WERI-Rb-1 (cell line): ENCODE measurements at regions not wholly inside any gene's neighbourhood (a gene's known extent, or its start where the extent isn't known, plus 50 kb on each side); places are given as distances from the start of the nearest gene placed in this dataset.

Experiments
- DNase-seq: peaks from one replicate; pipeline ENCODE4 v3.0.0-alpha.2; 2020
- H3K27ac ChIP-seq: fragments of 250-450 bp; sonication (Bioruptor Pico); 2 replicates; pipeline ENCODE4 v1.5.1; 2020; ENCODE audit warnings: mild to moderate bottlenecking, moderate library complexity
- H3K27me3 ChIP-seq: fragments of 250-450 bp; sonication (Bioruptor Pico); 2 replicates; pipeline ENCODE4 v1.5.1; 2021; ENCODE audit warnings: mild to moderate bottlenecking, low read depth, moderate library complexity; ENCODE audit not compliant: insufficient read depth, severe bottlenecking
- H3K36me3 ChIP-seq: fragments of 250-450 bp; sonication (Bioruptor Pico); 2 replicates; pipeline ENCODE4 v1.5.1; 2020; ENCODE audit warnings: mild to moderate bottlenecking, moderate library complexity
- H3K4me3 ChIP-seq: 2 replicates; pipeline ENCODE4 v1.5.1; 2011; ENCODE audit warnings: low read depth, mild to moderate bottlenecking, control low read depth, low read length
- H3K9me3 ChIP-seq: fragments of 250-450 bp; sonication (Bioruptor Pico); 2 replicates; pipeline ENCODE4 v1.5.1; 2021; ENCODE audit warnings: mild to moderate bottlenecking, moderate library complexity; ENCODE audit not compliant: severe bottlenecking
- CTCF ChIP-seq: IDR thresholded peaks from 2 replicates; pipeline ENCODE4 v1.5.1; 2011; ENCODE audit warnings: low read depth, mild to moderate bottlenecking, control low read depth, inconsistent platforms, low read length

GRCh38 chr10:117674201-117674600, 131.7 kb downstream of the EMX2 start:
- Histone ChIP-seq H3K27me3 (peaks cover 11% of the 10 kb centered on the region), H3K36me3 (no peaks in the 10 kb centered on the region), H3K4me3 (no peak overlapping the region), H3K9me3 (no peaks in the 10 kb centered on the region), H3K27ac (no peak overlapping the region)
- no peak for DNase-seq
- TF ChIP-seq CTCF: no peak

DNA sequence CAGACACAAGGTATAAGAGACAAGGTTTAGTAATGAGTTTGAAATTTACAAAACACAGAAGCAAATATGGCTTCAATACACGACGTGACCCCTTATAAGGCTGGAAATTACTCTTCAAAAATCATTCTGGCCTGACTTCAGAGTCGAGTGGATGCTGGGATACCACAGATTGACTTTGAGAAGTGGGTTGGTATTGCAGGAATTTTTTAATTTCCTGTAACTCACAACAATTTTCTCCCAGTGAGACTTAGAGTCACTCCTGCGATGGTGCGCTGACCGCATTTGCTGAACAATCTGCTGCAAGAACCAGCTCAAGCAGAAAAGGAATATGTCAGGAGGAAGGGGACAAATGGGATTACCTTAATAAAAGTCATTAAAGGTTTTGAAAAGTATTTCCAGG, 132.1 kb downstream of the EMX2 start:
- DNase-seq: no peak
- Histone ChIP-seq H3K27me3 (peaks cover 11% of the 10 kb centered on the region), H3K4me3 (no peak overlapping the region), H3K36me3 (no peaks in the 10 kb centered on the region), H3K27ac (no peak overlapping the region), H3K9me3 (no peaks in the 10 kb centered on the region)
- no peak for TF ChIP-seq CTCF

GRCh38 chr10:117675514-117676055, 133.0 kb downstream of the EMX2 start:
- Histone ChIP-seq H3K36me3 (no peaks in the 10 kb centered on the region), H3K4me3 (no peak overlapping the region), H3K27me3 (peaks cover 18% of the 10 kb centered on the region), H3K27ac (no peak overlapping the region), H3K9me3 (no peaks in the 10 kb centered on the region)
- TF ChIP-seq CTCF: no peak
- DNase-seq: no peak

DNA sequence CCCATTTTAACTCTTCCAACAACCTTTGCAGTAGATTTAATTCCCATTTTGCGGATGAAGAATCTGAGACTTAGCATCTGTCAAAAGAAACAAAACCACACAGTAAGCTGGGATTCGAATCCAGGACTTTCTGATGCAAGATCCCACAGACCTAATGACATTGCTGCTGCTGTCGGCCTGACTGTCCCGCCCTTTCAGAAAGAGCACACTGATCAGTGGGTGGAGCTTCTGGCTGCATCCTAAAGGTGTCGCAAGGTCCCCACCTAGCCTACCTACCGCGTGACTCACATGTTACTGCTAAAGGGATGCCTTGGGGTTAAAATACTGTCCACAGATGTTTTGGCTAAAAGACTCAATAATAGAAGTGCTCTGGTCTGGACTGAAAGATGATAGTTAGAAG, 134.7 kb downstream of the EMX2 start:
- Histone ChIP-seq H3K36me3 (no peaks in the 10 kb centered on the region), H3K4me3 (no peak overlapping the region), H3K9me3 (no peaks in the 10 kb centered on the region), H3K27ac (no peak overlapping the region), H3K27me3 (peaks cover 29% of the 10 kb centered on the region)
- TF ChIP-seq CTCF: no peak
- no peak for DNase-seq

GRCh38 chr10:117677890-117678500, 135.4 kb downstream of the EMX2 start:
- no peak for TF ChIP-seq CTCF
- H3K27me3 ChIP-seq: peaks cover 36% of the 10 kb centered on the region
- no peak overlapping the region for H3K27ac ChIP-seq
- no peaks in the 10 kb centered on the region for H3K36me3 ChIP-seq
- H3K9me3 ChIP-seq: no peaks in the 10 kb centered on the region
- H3K4me3 ChIP-seq: no peak overlapping the region
- no peak for DNase-seq

DNA sequence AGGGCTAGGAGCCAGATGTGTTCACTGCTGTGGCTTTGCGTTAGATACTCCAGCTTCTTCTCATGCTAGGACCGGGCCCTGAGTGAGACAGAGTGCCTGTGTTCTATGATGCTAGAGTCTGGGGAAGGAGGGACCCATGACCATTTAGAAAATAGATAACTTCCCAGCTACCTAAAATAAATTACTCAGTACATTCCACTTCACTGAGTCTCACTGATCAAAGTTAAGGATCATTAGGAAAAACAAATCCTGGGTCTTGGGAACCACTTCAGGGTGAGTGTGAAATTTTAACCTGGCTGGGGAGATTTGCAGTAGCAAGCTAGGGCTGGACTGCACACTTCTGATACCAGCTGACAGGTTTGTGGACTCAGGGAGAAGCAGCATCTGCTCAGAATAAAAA, 138.1 kb downstream of the EMX2 start:
- Histone ChIP-seq H3K27ac (no peak overlapping the region), H3K4me3 (no peak overlapping the region), H3K27me3 (peaks cover 43% of the 10 kb centered on the region), H3K9me3 (no peaks in the 10 kb centered on the region), H3K36me3 (no peaks in the 10 kb centered on the region)
- no peak for TF ChIP-seq CTCF
- DNase-seq: no peak
